HepG2 (cell line): ENCODE measurements at regions not wholly inside any gene's neighbourhood (a gene's known extent, or its start where the extent isn't known, plus 50 kb on each side); places are given as distances from the start of the nearest gene placed in this dataset.

ENCODE experiments used
- GABPB1 ChIP-seq: IDR thresholded peaks from 2 replicates; pipeline ENCODE4 v1.6.1; 2016; ENCODE audit warnings: mild to moderate bottlenecking, missing genetic modification reagents, moderate library complexity, missing compliant biosample characterization
- ZNF281 ChIP-seq: sonication (generic); formaldehyde crosslinking; IDR thresholded peaks from 2 replicates; pipeline ENCODE4 v1.4.0; 2020; ENCODE audit warnings: missing genetic modification reagents, borderline replicate concordance

DNA sequence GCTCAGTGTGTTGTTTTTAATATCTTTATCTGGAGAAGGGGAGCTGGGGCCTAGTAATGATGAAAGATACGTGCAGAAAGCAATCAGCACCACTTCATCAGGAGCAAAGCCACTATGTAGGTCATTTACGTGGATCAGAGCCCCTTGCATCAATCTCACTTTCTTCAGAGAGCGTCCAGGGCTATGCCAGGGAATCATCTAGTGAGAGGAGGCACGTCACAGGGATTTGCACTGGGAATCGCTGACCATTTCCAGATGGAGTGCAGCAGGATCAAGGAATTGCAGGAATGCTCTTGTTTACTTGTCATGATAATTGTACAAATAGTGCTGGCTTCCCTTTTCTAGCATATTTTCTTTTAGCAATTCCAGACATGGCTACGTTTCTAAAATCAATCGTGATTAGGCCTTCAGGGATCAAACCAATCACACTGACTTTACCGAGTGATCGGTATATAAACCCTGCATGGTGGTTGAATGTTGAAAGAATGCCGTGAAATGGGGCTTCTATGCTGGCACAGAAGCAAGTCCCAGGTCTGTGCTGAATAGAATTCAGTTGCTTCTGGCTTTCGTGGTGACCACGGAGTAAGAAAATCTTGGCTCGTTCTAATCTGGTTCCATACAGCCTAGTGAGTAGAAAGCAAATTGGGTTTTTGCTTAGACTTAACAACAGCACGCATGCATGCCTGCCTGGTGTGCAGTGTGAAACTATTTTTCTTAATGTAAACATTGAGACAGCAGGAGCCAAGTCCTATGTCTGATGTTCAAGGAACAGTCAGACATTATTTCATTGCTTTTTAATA is 122.8 kb downstream of the TMEM200C start:
- no peak for TF ChIP-seq GABPB1 (CRISPR knock-in tag)
- TF ChIP-seq ZNF281 (CRISPR knock-in tag), result no peak
